NT2/D1 (cell line): ENCODE measurements at regions not wholly inside any gene's neighbourhood (a gene's known extent, or its start where the extent isn't known, plus 50 kb on each side); places are given as distances from the start of the nearest gene placed in this dataset.

Experiments
- SUZ12 ChIP-seq: IDR thresholded peaks from 2 replicates; pipeline ENCODE4 v1.6.1; 2011; ENCODE audit not compliant: insufficient read length, insufficient read depth; ENCODE audit errors: extremely low read depth
- YY1 ChIP-seq: IDR thresholded peaks from 2 replicates; pipeline ENCODE4 v1.6.1; 2011; ENCODE audit not compliant: insufficient read length, insufficient read depth
- ZNF274 ChIP-seq: IDR thresholded peaks from 2 replicates; pipeline ENCODE4 v1.6.1; 2011; ENCODE audit warnings: mild to moderate bottlenecking, low read depth, low read length

GRCh38 chr22:49418341-49418894, 409.3 kb downstream of the BRD1 start:
- TF ChIP-seq YY1 = no peak
- TF ChIP-seq ZNF274 = no peak
- no peak for TF ChIP-seq SUZ12
